H9 (cell line): ENCODE measurements at regions not wholly inside any gene's neighbourhood (a gene's known extent, or its start where the extent isn't known, plus 50 kb on each side); places are given as distances from the start of the nearest gene placed in this dataset.

Source experiments
- DNase-seq: peaks from one replicate; pipeline ENCODE4 v3.0.0-alpha.2; 2017
- H2AFZ ChIP-seq: one replicate; pipeline ENCODE4 v1.6.1; 2013; ENCODE audit warnings: mild to moderate bottlenecking, low read length, control low read depth, moderate library complexity
- H2AK5ac ChIP-seq: 2 replicates; pipeline ENCODE4 v1.6.1; 2013; ENCODE audit warnings: low read length, control low read depth, mixed read lengths; ENCODE audit not compliant: insufficient read length
- H2BK120ac ChIP-seq: one replicate; pipeline ENCODE4 v1.6.1; 2013; ENCODE audit warnings: low read depth, mild to moderate bottlenecking, low read length, control low read depth, inconsistent platforms; ENCODE audit not compliant: poor library complexity, severe bottlenecking
- H2BK12ac ChIP-seq: 2 replicates; pipeline ENCODE4 v1.6.1; 2013; ENCODE audit warnings: low read length, control low read depth, mixed read lengths, low read depth; ENCODE audit not compliant: insufficient read length
- H2BK15ac ChIP-seq: 2 replicates; pipeline ENCODE4 v1.6.1; 2013; ENCODE audit warnings: low read depth, low read length, control low read depth
- H2BK20ac ChIP-seq: one replicate; pipeline ENCODE4 v1.6.1; 2013; ENCODE audit warnings: low read depth, mild to moderate bottlenecking, low read length, control low read depth, inconsistent platforms; ENCODE audit not compliant: poor library complexity, severe bottlenecking
- H2BK5ac ChIP-seq: 2 replicates; pipeline ENCODE4 v1.6.1; 2013; ENCODE audit warnings: low read length, control low read depth, mixed read lengths; ENCODE audit not compliant: insufficient read length
- H3K14ac ChIP-seq: 2 replicates; pipeline ENCODE4 v1.6.1; 2013; ENCODE audit warnings: low read length, control low read depth; ENCODE audit not compliant: insufficient read depth
- H3K18ac ChIP-seq: 2 replicates; pipeline ENCODE4 v1.6.1; 2013; ENCODE audit warnings: low read depth, mild to moderate bottlenecking, mixed read lengths, low read length, control low read depth; ENCODE audit not compliant: insufficient read length
- H3K23ac ChIP-seq: 2 replicates; pipeline ENCODE4 v1.6.1; 2013; ENCODE audit warnings: low read length, control low read depth, mixed read lengths, low read depth; ENCODE audit not compliant: insufficient read length
- H3K23me2 ChIP-seq: 2 replicates; pipeline ENCODE4 v1.6.1; 2013; ENCODE audit warnings: low read depth, mild to moderate bottlenecking, mixed read lengths, low read length, control low read depth; ENCODE audit not compliant: insufficient read length, poor library complexity, severe bottlenecking
- H3K27ac ChIP-seq: 2 replicates; pipeline ENCODE4 v1.5.1; 2013; ENCODE audit warnings: low read length, control low read depth, mixed read lengths, low read depth; ENCODE audit not compliant: insufficient read length
- H3K27me3 ChIP-seq: 2 replicates; pipeline ENCODE4 v1.6.1; 2013; ENCODE audit warnings: low read length, control low read depth, inconsistent platforms; ENCODE audit not compliant: insufficient read depth
- H3K4ac ChIP-seq: 2 replicates; pipeline ENCODE4 v1.6.1; 2013; ENCODE audit warnings: low read depth, mild to moderate bottlenecking, control low read depth, inconsistent platforms, low read length, moderate library complexity
- H3K4me1 ChIP-seq: 2 replicates; pipeline ENCODE4 v1.6.1; 2013; ENCODE audit warnings: low read length, control low read depth, inconsistent platforms; ENCODE audit not compliant: insufficient read depth
- H3K4me2 ChIP-seq: 2 replicates; pipeline ENCODE4 v1.6.1; 2013; ENCODE audit warnings: low read length, control low read depth, mixed read lengths; ENCODE audit not compliant: insufficient read length, insufficient read depth
- H3K56ac ChIP-seq: 2 replicates; pipeline ENCODE4 v1.6.1; 2013; ENCODE audit warnings: low read depth, mild to moderate bottlenecking, mixed read lengths, low read length, control low read depth; ENCODE audit not compliant: insufficient read length
- H3K79me1 ChIP-seq: 2 replicates; pipeline ENCODE4 v1.6.1; 2013; ENCODE audit warnings: low read depth, mild to moderate bottlenecking, moderate library complexity, low read length, control low read depth, inconsistent platforms; ENCODE audit not compliant: insufficient read depth, poor library complexity, severe bottlenecking
- H3K79me2 ChIP-seq: 2 replicates; pipeline ENCODE4 v1.6.1; 2013; ENCODE audit warnings: low read length, control low read depth, inconsistent platforms; ENCODE audit not compliant: insufficient read depth
- H3K9ac ChIP-seq: 2 replicates; pipeline ENCODE4 v1.6.1; 2013; ENCODE audit warnings: low read length, control low read depth, mixed read lengths; ENCODE audit not compliant: insufficient read length; ENCODE audit errors: extremely low read depth
- H3K9me3 ChIP-seq: one replicate; pipeline ENCODE4 v1.6.1; 2013; ENCODE audit warnings: low read depth, low read length, inconsistent platforms; ENCODE audit not compliant: control insufficient read depth
- H3T11ph ChIP-seq: one replicate; pipeline ENCODE4 v1.6.1; 2013; ENCODE audit warnings: mild to moderate bottlenecking, low read length, control low read depth, inconsistent platforms
- H4K20me1 ChIP-seq: one replicate; pipeline ENCODE4 v1.6.1; 2013; ENCODE audit not compliant: control insufficient read depth, insufficient read length, insufficient read depth
- H4K5ac ChIP-seq: 2 replicates; pipeline ENCODE4 v1.6.1; 2013; ENCODE audit warnings: low read depth, mild to moderate bottlenecking, mixed read lengths, low read length, control low read depth; ENCODE audit not compliant: insufficient read length
- H4K8ac ChIP-seq: replicated peaks from 2 replicates; pipeline ENCODE4 v1.6.1; 2013; ENCODE audit warnings: low read length, control low read depth, mixed read lengths, low read depth; ENCODE audit not compliant: insufficient read length
- H4K91ac ChIP-seq: 2 replicates; pipeline ENCODE4 v1.6.1; 2013; ENCODE audit warnings: low read depth, mild to moderate bottlenecking, moderate library complexity, mixed read lengths, low read length, control low read depth; ENCODE audit not compliant: insufficient read length
- H3K27ac Mint-ChIP-seq, 3 experiments: 2 replicates in 2 of 3; 3 replicates in 1 of 3; pipeline ENCODE4 v1.8.0; 2020 to 2021; ENCODE audit warnings: mixed read lengths in 3 of 3, mild to moderate bottlenecking in 1 of 3, moderate library complexity in 1 of 3
- H3K27me3 Mint-ChIP-seq: 2 replicates; pipeline ENCODE4 v1.8.0; 2021; ENCODE audit warnings: low read depth, mild to moderate bottlenecking, moderate library complexity, mixed read lengths
- H3K36me3 Mint-ChIP-seq, 3 experiments: 2 replicates in 2 of 3; 3 replicates in 1 of 3; pipeline ENCODE4 v1.8.0; 2020 to 2021; ENCODE audit warnings: low read depth in 3 of 3, mixed read lengths in 3 of 3; ENCODE audit not compliant: insufficient read depth in 1 of 3
- H3K4me1 Mint-ChIP-seq, 2 experiments: 2 replicates each; pipeline ENCODE4 v1.8.0; 2020; ENCODE audit warnings: mixed read lengths in 2 of 2
- H3K4me3 Mint-ChIP-seq, 2 experiments: 2 replicates in 1 of 2; 3 replicates in 1 of 2; pipeline ENCODE4 v1.8.0; 2020 to 2021; ENCODE audit warnings: mild to moderate bottlenecking in 2 of 2, mixed read lengths in 2 of 2, moderate library complexity in 1 of 2
- H3K9me3 Mint-ChIP-seq, 2 experiments: 2 replicates in 1 of 2; 3 replicates in 1 of 2; pipeline ENCODE4 v1.8.0; 2020; ENCODE audit warnings: mild to moderate bottlenecking in 2 of 2, mixed read lengths in 2 of 2, moderate library complexity in 1 of 2
- WGBS: extraction: QIAGEN DNeasy Blood & Tissue Kit; methylation state at CpG from one replicate; pipeline ENCODE4 v1.1.7; 2013; ENCODE audit warnings: missing lambda C conversion rate, low lambda C conversion rate, mixed read lengths; ENCODE audit not compliant: insufficient read length; ENCODE audit errors: extremely low coverage; 5-methylcytosine and 5-hydroxymethylcytosine counted together
- TF ChIP-seq, protein P1 (sequence below): fragments of 200-600 bp; sonication (generic); conservative IDR thresholded peaks from 3 replicates; pipeline ENCODE4 v1.8.0; 2021; ENCODE audit warnings: antibody characterized with exemption, mild to moderate bottlenecking

DNA sequence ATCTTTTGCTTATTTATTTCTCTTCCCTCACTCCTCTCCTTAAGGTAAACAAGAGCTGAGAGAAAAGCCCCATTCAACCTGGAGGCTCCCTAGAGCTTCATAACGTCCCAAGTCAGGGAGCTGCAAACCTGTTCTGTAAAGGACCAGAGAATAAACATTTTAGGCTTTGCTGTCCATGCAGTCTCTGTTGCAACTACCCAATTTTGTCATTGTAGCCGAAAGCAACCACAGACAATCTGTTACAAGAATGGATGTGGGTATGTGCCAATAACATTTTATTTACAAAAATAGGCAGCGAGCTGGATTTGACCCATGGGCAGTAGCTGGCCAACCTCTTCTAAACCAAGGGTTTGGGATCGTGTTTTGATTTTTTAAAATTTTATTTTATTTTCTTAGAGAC, 71.3 kb upstream of the TBL1X start:
- Histone ChIP-seq H3K23ac (no peak overlapping the region), H2BK120ac (no peak overlapping the region), H2AK5ac (no peak overlapping the region), H3K14ac (no peak overlapping the region), H3K23me2 (no peaks in the 10 kb centered on the region), H3K9ac (no peak overlapping the region), H3K79me1 (no peaks in the 10 kb centered on the region), H3T11ph (no peak overlapping the region), H3K4me1 (no peaks in the 10 kb centered on the region), H3K4ac (no peak overlapping the region), H3K56ac (no peak overlapping the region), H3K27me3 (no peaks in the 10 kb centered on the region), H2BK15ac (no peak overlapping the region), H2BK12ac (no peak overlapping the region), H3K79me2 (no peaks in the 10 kb centered on the region), H3K27ac (no peak overlapping the region), H3K4me2 (no peak overlapping the region), H4K91ac (no peak overlapping the region), H3K9me3 (no peaks in the 10 kb centered on the region), H4K8ac (no peak overlapping the region), H2BK5ac (no peak overlapping the region), H4K5ac (no peak overlapping the region), H4K20me1 (no peaks in the 10 kb centered on the region), H3K18ac (no peak overlapping the region), H2AFZ (no peak overlapping the region), H2BK20ac (no peak overlapping the region)
- peaks cover 0 to 38% of the 10 kb centered on the region in 2 experiments; a peak in 3 of 5 replicates for H3K9me3 Mint-ChIP-seq
- peaks cover 0 to under 1% (median 0%) of the 10 kb centered on the region in 3 experiments; a peak in 2 of 7 replicates for H3K36me3 Mint-ChIP-seq
- H3K27ac Mint-ChIP-seq: no peak overlapping the region
- H3K4me3 Mint-ChIP-seq: no peak overlapping the region
- no CpG with 5 or more reads among the region's 4 CpGs for WGBS
- no peaks in the 10 kb centered on the region for H3K4me1 Mint-ChIP-seq
- H3K27me3 Mint-ChIP-seq: no peaks in the 10 kb centered on the region
- DNase-seq: no peak
- TF ChIP-seq, protein P1, sequence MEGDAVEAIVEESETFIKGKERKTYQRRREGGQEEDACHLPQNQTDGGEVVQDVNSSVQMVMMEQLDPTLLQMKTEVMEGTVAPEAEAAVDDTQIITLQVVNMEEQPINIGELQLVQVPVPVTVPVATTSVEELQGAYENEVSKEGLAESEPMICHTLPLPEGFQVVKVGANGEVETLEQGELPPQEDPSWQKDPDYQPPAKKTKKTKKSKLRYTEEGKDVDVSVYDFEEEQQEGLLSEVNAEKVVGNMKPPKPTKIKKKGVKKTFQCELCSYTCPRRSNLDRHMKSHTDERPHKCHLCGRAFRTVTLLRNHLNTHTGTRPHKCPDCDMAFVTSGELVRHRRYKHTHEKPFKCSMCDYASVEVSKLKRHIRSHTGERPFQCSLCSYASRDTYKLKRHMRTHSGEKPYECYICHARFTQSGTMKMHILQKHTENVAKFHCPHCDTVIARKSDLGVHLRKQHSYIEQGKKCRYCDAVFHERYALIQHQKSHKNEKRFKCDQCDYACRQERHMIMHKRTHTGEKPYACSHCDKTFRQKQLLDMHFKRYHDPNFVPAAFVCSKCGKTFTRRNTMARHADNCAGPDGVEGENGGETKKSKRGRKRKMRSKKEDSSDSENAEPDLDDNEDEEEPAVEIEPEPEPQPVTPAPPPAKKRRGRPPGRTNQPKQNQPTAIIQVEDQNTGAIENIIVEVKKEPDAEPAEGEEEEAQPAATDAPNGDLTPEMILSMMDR: no peak
